Glutamatergic neuron (in vitro differentiated cells): ENCODE measurements at regions not wholly inside any gene's neighbourhood (a gene's known extent, or its start where the extent isn't known, plus 50 kb on each side); places are given as distances from the start of the nearest gene placed in this dataset.

Source experiments
- DNase-seq: peaks from one replicate; pipeline ENCODE4 v3.0.0; 2022
- H3K27ac Mint-ChIP-seq: one replicate; pipeline ENCODE4 v1.8.0; 2020; ENCODE audit warnings: mild to moderate bottlenecking, mixed read lengths, inconsistent platforms; ENCODE audit not compliant: unreplicated experiment
- H3K27me3 Mint-ChIP-seq: one replicate; pipeline ENCODE4 v1.8.0; 2020; ENCODE audit warnings: mild to moderate bottlenecking, moderate library complexity, mixed read lengths, inconsistent platforms; ENCODE audit not compliant: unreplicated experiment
- H3K36me3 Mint-ChIP-seq: one replicate; pipeline ENCODE4 v1.8.0; 2020; ENCODE audit warnings: mild to moderate bottlenecking, mixed read lengths, inconsistent platforms; ENCODE audit not compliant: unreplicated experiment
- H3K4me1 Mint-ChIP-seq: one replicate; pipeline ENCODE4 v1.8.0; 2020; ENCODE audit warnings: mild to moderate bottlenecking, low read depth, mixed read lengths, inconsistent platforms; ENCODE audit not compliant: unreplicated experiment
- H3K4me3 Mint-ChIP-seq: one replicate; pipeline ENCODE4 v1.8.0; 2020; ENCODE audit warnings: mild to moderate bottlenecking, mixed read lengths, inconsistent platforms; ENCODE audit not compliant: unreplicated experiment
- H3K9me3 Mint-ChIP-seq: one replicate; pipeline ENCODE4 v1.8.0; 2020; ENCODE audit warnings: mild to moderate bottlenecking, moderate library complexity, mixed read lengths, inconsistent platforms; ENCODE audit not compliant: unreplicated experiment
- TF ChIP-seq, protein P1 (sequence below): fragments of 200-600 bp; sonication (generic); IDR thresholded peaks from one replicate; pipeline ENCODE4 v1.5.0; 2021; ENCODE audit not compliant: partially characterized antibody, unreplicated experiment

- no peak for DNase-seq
- H3K36me3 Mint-ChIP-seq, result no peaks in the 10 kb centered on the region
- H3K27ac Mint-ChIP-seq, result no peak overlapping the region
- H3K27me3 Mint-ChIP-seq, result no peaks in the 10 kb centered on the region
- TF ChIP-seq, protein P1, sequence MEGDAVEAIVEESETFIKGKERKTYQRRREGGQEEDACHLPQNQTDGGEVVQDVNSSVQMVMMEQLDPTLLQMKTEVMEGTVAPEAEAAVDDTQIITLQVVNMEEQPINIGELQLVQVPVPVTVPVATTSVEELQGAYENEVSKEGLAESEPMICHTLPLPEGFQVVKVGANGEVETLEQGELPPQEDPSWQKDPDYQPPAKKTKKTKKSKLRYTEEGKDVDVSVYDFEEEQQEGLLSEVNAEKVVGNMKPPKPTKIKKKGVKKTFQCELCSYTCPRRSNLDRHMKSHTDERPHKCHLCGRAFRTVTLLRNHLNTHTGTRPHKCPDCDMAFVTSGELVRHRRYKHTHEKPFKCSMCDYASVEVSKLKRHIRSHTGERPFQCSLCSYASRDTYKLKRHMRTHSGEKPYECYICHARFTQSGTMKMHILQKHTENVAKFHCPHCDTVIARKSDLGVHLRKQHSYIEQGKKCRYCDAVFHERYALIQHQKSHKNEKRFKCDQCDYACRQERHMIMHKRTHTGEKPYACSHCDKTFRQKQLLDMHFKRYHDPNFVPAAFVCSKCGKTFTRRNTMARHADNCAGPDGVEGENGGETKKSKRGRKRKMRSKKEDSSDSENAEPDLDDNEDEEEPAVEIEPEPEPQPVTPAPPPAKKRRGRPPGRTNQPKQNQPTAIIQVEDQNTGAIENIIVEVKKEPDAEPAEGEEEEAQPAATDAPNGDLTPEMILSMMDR, result no peak
- no peaks in the 10 kb centered on the region for H3K4me1 Mint-ChIP-seq
- no peak overlapping the region for H3K4me3 Mint-ChIP-seq
- H3K9me3 Mint-ChIP-seq, result no peaks in the 10 kb centered on the region
Measured at GRCh38 chr9:18371141-18371540, 102.8 kb upstream of the ADAMTSL1 start.

GRCh38 chr9:18371621-18372020 lies 102.3 kb upstream of the ADAMTSL1 start:
- H3K9me3 Mint-ChIP-seq, result no peaks in the 10 kb centered on the region
- DNase-seq, result no peak
- H3K27ac Mint-ChIP-seq, result no peak overlapping the region
- no peak overlapping the region for H3K4me3 Mint-ChIP-seq
- H3K4me1 Mint-ChIP-seq, result no peaks in the 10 kb centered on the region
- H3K36me3 Mint-ChIP-seq, result no peaks in the 10 kb centered on the region
- TF ChIP-seq, protein P1, result no peak
- no peaks in the 10 kb centered on the region for H3K27me3 Mint-ChIP-seq

DNA sequence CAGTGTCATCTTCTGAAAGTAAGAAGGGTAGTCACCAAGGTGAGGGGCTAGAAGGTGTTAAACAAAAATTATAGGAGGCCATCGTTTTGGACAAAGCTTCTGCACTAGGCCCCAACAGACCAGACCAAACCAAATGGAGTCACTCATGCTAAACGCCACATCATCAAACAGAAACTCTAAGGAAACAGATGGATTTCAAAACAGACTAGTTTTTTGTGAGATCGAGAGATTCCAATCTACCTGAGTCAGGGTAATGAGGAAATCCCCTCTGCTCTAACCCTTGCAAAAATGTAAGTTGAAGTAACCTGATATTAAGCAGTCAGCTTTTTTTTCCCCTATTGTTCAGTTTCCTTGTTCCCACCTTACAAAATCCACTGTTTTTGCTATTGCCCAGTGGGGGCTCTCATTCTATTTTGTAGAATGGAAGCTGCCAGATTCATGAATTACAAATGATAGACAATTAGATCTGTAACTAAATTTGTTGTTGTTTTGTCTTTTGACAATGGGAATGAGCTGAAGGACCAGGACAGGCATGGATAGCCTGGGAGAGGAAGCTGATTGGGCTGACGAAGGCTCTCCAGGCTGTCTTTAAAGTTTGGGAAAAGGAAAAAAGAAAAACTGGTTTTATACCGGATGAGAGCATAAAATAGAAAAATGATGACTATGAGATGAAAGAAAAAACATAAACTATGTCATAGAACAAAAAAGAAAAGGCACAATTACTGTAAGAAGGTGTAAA lies 94.7 kb upstream of the ADAMTSL1 start:
- Mint-ChIP-seq H3K27ac (no peak overlapping the region), H3K4me1 (no peaks in the 10 kb centered on the region), H3K9me3 (no peaks in the 10 kb centered on the region), H3K27me3 (peaks cover 2% of the 10 kb centered on the region), H3K4me3 (no peak overlapping the region), H3K36me3 (no peaks in the 10 kb centered on the region)
- no peak for DNase-seq
- TF ChIP-seq, protein P1, result no peak

DNA sequence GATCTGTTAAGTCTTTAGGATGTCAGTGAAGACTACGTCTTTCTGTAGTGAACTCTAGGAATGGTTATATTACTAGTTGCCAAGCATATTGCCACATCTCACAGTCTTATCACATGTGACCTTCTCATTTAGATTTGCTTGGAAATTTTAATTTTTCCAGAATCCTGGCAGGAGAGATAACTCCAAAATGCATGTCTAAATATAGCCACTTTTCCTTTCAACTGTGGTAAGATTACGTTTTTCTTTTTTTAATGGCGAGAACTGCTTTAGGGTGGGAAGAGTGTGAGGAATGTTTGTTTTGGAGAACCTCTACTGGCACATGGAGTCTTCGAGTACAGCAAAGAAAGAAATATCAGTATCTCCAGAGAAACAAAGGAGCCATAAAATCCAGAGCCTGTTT lies 91.7 kb upstream of the ADAMTSL1 start:
- no peak overlapping the region for H3K4me3 Mint-ChIP-seq
- TF ChIP-seq, protein P1, result no peak
- no peak for DNase-seq
- H3K27me3 Mint-ChIP-seq, result peaks cover 2% of the 10 kb centered on the region
- H3K9me3 Mint-ChIP-seq, result no peaks in the 10 kb centered on the region
- no peaks in the 10 kb centered on the region for H3K4me1 Mint-ChIP-seq
- no peaks in the 10 kb centered on the region for H3K36me3 Mint-ChIP-seq
- no peak overlapping the region for H3K27ac Mint-ChIP-seq

- H3K9me3 Mint-ChIP-seq, result no peaks in the 10 kb centered on the region
- no peaks in the 10 kb centered on the region for H3K4me1 Mint-ChIP-seq
- peaks cover 2% of the 10 kb centered on the region for H3K27me3 Mint-ChIP-seq
- H3K36me3 Mint-ChIP-seq, result no peaks in the 10 kb centered on the region
- no peak overlapping the region for H3K27ac Mint-ChIP-seq
- H3K4me3 Mint-ChIP-seq, result no peak overlapping the region
- no peak for DNase-seq
- TF ChIP-seq, protein P1, result no peak
Measured at GRCh38 chr9:18384066-18384465, 89.9 kb upstream of the ADAMTSL1 start.
